NCI-H1092 treated with DMSO at 0.1 percent for 48 hours (cell line): ENCODE measurements at regions not wholly inside any gene's neighbourhood (a gene's known extent, or its start where the extent isn't known, plus 50 kb on each side); places are given as distances from the start of the nearest gene placed in this dataset.

Source experiments
- DNase-seq: peaks from one replicate; lab custom pipeline; 2025; lab: John Stamatoyannopoulos, UW

GRCh38 chr22:49324527-49325491 lies 502.9 kb downstream of the BRD1 start:
- DNase-seq, result no peak

GRCh38 chr22:49323751-49324415 lies 503.8 kb downstream of the BRD1 start:
- DNase-seq, result no peak

DNA sequence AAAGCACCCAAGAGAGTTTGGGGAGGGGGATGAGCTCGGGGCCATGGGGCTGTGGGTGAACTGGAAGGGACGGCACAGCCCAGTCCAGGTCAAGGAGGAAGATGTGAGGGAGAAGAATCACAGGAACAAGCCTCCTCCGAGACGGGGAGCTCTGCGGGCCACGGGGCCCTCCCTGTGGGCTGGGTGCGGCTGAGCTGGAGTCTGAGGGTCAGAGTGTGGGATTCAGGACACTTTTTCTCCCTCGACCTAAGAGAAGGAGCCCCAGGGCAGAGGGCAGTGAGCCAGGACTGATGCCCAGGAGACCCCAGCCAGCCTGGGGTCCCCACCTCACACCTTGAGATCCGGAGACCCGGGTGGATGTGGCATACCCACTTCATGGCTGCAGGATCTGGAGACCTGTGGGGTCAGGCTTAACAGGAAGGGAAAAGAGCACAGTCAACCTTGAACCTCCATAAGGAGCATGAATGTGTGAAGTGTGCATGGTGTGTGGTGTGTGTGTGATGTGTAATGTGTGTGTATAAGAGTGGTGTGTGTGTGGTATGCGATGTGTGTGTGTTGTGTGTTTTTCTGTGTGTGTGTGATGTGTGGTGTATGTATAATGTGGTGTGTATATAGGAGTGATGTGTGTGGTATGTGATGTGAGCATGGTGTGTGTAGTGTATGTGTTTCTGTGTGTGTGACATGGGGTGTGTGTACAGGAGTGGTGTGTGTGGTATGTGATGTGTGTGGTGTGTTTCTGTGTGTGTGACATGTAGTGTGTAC lies 504.6 kb downstream of the BRD1 start:
- DNase-seq, result no peak

- DNase-seq, result no peak
Observed at GRCh38 chr22:49322231-49322630, 505.4 kb downstream of the BRD1 start.

GRCh38 chr22:49321477-49322055 lies 506.1 kb downstream of the BRD1 start:
- no peak for DNase-seq

GRCh38 chr22:49320714-49321476 lies 506.8 kb downstream of the BRD1 start:
- DNase-seq, result no peak

- DNase-seq, result no peak
Observed at GRCh38 chr22:49317369-49317768, 510.3 kb downstream of the BRD1 start.

- no peak for DNase-seq
Observed at GRCh38 chr22:49312601-49313000, 515.1 kb downstream of the BRD1 start.

DNA sequence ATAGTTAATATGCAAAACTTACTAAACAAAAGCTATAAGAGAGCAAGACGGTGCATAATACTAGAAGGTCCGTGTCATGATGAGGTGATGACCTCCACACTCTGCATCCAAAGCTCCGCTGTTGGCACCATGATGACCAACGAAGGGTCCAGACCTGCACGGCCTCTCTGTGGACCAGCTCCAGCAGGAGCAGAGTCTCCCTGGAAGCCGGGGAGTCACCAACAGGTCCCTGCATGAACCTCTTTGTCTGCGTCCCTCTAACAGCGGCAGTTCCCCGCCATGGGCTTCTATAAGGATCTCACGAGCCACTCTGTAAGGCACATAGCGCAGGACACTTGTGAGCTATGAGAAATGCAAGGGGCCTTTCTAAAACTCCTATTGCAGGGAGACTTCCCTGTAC lies 517.3 kb downstream of the BRD1 start:
- DNase-seq, result no peak

DNA sequence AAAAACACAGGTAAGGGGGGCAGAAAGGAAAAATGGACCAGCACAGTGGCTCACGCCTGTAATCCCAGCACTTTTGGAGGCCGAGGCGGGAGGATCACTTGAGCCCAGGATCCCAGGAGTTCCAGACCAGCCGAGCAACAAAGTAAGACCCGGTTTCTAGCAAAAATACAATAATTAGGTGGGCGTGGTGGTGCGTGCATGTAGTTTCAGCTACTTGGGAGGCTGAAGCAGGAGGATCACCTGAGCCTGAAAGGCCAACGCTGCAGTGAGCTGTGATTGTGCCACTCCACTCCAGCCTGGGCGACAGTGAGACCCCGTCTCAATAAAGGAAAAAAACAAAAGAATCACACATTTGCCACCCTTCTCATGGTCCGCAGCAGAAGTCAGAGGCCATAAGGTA lies 519.4 kb downstream of the BRD1 start:
- no peak for DNase-seq

GRCh38 chr22:49307870-49308269 lies 519.8 kb downstream of the BRD1 start:
- DNase-seq, result no peak

GRCh38 chr22:49307481-49307830 lies 520.2 kb downstream of the BRD1 start:
- no peak for DNase-seq

DNA sequence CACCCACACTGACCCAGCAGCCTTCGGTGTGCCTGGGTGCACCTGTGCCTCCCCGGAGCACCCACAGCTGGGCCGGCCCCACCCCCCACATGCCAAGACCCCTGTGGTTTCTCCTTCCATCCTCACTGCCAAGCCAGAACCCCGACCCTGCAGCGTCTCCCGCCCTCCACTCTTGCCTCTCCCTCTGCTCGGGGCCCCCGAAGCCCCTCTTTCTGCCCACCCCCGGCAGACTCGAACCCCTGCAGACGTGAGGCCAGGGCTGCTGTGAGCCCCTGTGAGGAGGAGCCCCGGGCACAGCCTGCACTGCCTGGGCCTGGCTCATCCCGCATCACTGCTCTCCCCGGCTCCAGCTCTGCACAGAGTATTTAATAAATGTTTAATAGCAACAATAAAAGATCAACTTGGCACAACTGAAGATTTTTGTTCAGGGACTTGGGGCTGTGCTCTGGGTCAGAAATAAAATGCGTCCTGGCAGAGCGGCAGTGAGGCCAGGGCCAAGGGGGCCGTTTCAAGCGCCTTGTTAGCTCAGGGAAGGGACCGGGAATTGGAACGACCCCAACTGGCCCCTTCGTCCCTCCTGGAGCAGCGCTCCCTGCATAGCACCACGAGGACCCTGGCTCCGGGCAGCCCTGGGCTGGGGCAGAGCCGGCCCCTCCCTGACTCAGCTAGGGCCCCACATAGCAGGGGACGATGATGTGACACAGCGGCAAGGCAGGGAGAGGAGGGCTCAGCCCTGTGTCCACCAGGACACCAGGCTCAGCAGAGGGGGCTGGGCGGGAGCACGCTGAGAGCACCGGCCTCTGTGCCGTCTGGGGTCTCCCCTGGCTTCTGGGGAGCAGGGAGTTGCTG lies 520.8 kb downstream of the BRD1 start:
- no peak for DNase-seq

DNA sequence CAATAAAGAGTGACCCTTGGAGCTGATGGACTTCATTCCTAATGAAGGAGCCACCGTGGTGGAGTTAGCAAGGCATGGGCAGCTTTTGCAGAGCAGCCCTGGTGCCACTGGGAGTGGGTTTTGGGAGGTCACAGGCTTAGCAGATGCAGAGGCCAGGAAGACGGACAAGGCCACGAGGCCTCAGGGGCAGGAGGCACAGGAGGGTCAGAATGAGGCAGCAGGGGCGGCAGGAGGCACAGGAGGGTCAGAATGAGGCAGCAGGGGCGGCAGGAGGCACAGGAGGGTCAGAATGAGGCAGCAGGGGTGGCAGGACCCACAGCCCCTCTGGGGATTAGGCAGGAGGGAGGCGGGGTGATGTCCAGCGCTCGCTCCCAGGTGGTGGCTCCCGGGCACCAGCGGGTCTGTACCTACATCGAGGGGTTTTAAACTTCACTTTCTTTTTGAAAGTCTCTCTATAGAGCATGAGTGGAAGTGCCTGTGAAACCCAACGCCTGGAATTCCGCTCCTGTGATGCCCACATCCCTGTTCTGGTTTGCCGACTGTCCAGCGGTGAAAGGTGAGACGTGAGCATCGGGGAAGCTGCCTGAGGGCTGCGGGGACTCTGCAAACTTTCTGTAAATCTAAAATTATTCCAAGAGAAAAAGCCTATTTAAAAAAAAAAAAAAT lies 521.6 kb downstream of the BRD1 start:
- DNase-seq, result no peak

GRCh38 chr22:49305214-49305965 lies 522.3 kb downstream of the BRD1 start:
- peak; percentile 0 for DNase-seq

DNA sequence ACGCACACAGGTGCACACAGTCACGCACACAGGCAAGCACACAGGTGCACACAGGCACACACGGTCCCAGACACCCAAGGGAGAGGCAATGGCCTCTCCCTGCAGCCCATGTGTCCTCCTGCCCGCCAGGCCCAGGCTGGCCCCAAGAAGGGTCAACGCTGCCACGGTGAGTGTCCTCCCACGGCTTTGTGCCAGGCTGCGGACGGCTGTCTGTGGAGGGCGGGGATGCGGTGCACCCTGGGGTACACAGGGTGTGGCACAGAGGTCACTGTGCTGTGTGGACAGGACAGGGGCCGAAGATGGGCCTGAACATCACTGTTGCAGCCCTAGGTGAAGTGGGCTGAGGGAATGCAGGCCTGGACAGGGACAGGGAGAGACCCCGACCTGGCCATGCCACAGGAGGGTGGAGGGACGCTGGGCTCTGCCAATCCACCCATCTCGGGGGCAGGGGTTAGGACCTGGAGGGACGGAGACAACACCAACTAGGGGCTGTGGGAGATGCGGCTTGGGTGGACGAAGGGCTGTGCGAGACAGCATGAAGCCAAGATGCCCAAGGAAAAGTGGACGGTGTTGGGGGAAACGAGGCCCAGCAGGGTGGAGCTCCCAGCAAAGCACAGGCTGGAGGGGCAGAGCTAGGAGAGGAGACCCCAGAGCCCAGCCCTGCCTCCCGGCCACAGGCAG lies 523.8 kb downstream of the BRD1 start:
- DNase-seq, result no peak

GRCh38 chr22:49303061-49303735 lies 524.5 kb downstream of the BRD1 start:
- no peak for DNase-seq

DNA sequence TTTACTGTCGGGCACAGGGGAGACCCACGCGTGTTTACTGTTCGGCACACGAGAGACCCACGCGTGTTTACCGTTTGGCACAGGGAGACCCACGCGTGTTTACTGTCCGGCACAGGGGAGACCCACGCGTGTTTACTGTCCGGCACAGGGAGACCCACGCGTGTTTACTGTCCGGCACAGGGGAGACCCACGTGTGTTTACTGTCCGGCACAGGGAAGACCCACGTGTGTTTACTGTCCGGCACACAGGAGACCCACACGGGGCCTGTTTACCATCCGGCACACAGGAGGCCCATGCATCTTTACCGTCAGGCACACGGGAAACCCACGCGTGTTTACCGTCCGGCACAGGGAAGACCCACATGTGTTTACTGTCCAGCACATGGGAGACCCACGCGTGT lies 525.1 kb downstream of the BRD1 start:
- DNase-seq, result no peak
